H1 (cell line): ENCODE measurements at regions not wholly inside any gene's neighbourhood (a gene's known extent, or its start where the extent isn't known, plus 50 kb on each side); places are given as distances from the start of the nearest gene placed in this dataset.

ENCODE experiments used
- CTCF ChIA-PET: fragments of 300-600 bp; sonication (Branson Sonifier 250); formaldehyde crosslinking; loops from one replicate; lab custom pipeline; 2021; ENCODE audit not compliant: partially characterized antibody; lab: Charles Lee
- POLR2A ChIA-PET: fragments of 300-600 bp; sonication (Branson Sonifier 250); formaldehyde crosslinking; loops from one replicate; lab custom pipeline; 2021; ENCODE audit warnings: inconsistent platforms; ENCODE audit not compliant: partially characterized antibody; lab: Charles Lee
- DNase-seq, 2 experiments: peaks; one replicate each; pipeline versions ENCODE4 v3.0.0 to v3.0.0-alpha.2; 2010 to 2022; ENCODE audit warnings: low spot score in 2 of 2, low read depth in 1 of 2, mixed read lengths in 1 of 2
- FAIRE-seq: peaks from 2 replicates; lab custom pipeline; 2011; peaks lifted over from hg19 to GRCh38; lab: Jason Lieb, UNC
- H2AFZ ChIP-seq: 2 replicates; pipeline ENCODE4 v1.8.1; 2012; ENCODE audit warnings: low read length, inconsistent platforms
- H2AK5ac ChIP-seq: 2 replicates; pipeline ENCODE4 v1.6.1; 2013; ENCODE audit warnings: low read depth, low read length
- H2BK120ac ChIP-seq: replicated peaks from 2 replicates; pipeline ENCODE3; 2013; ENCODE audit warnings: low read depth, low read length, inconsistent platforms
- H2BK12ac ChIP-seq: 2 replicates; pipeline ENCODE4 v1.6.1; 2013; ENCODE audit warnings: low read depth, low read length
- H2BK15ac ChIP-seq: 2 replicates; pipeline ENCODE4 v1.6.1; 2013; ENCODE audit warnings: low read length
- H2BK20ac ChIP-seq: 2 replicates; pipeline ENCODE4 v1.6.1; 2013; ENCODE audit warnings: low read length
- H2BK5ac ChIP-seq: 2 replicates; pipeline ENCODE4 v1.6.1; 2013; ENCODE audit warnings: low read depth, low read length
- H3K14ac ChIP-seq: 2 replicates; pipeline ENCODE4 v1.6.1; 2013; ENCODE audit warnings: inconsistent platforms; ENCODE audit not compliant: insufficient read length
- H3K18ac ChIP-seq: 2 replicates; pipeline ENCODE4 v1.6.1; 2013; ENCODE audit warnings: low read length; ENCODE audit errors: extremely low read depth
- H3K23ac ChIP-seq: 2 replicates; pipeline ENCODE4 v1.6.1; 2013; ENCODE audit warnings: inconsistent platforms; ENCODE audit not compliant: insufficient read length
- H3K23me2 ChIP-seq: 2 replicates; pipeline ENCODE4 v1.6.1; 2013; ENCODE audit warnings: low read depth, low read length
- H3K27ac ChIP-seq: 2 replicates; pipeline ENCODE4 v1.6.1; 2011; ENCODE audit warnings: low read depth, low read length, inconsistent platforms
- H3K27me3 ChIP-seq, 4 experiments: replicated peaks in 1 of 4; 1 replicate in 1 of 4; 2 replicates in 3 of 4; pipeline versions ENCODE4 v1.6.1 to v1.8.1; 2011 to 2013; ENCODE audit warnings: low read length in 3 of 4, mild to moderate bottlenecking in 3 of 4, inconsistent platforms in 2 of 4, mixed read lengths in 2 of 4, moderate library complexity in 1 of 4; ENCODE audit not compliant: control insufficient read depth in 3 of 4, insufficient read depth in 3 of 4; ENCODE audit errors: extremely low read depth in 1 of 4
- H3K36me3 ChIP-seq, 4 experiments: 2 replicates each; pipeline versions ENCODE4 v1.6.1 to v1.8.1; 2011 to 2013; ENCODE audit warnings: mild to moderate bottlenecking in 4 of 4, low read length in 3 of 4, moderate library complexity in 2 of 4, control low read depth in 1 of 4, inconsistent platforms in 1 of 4; ENCODE audit not compliant: insufficient read depth in 4 of 4, control insufficient read depth in 2 of 4
- H3K4ac ChIP-seq: replicated peaks from 2 replicates; pipeline ENCODE3; 2013; ENCODE audit warnings: low read length, low read depth, mixed read lengths, inconsistent platforms; ENCODE audit not compliant: insufficient read length
- H3K4me1 ChIP-seq, 4 experiments: replicated peaks in 1 of 4; 1 replicate in 1 of 4; 2 replicates in 3 of 4; pipeline versions ENCODE4 v1.6.1 to v1.8.1; 2011 to 2013; ENCODE audit warnings: low read length in 3 of 4, inconsistent platforms in 2 of 4, mixed read lengths in 1 of 4; ENCODE audit not compliant: insufficient read depth in 4 of 4, control insufficient read depth in 3 of 4
- H3K4me2 ChIP-seq, 2 experiments: 2 replicates each; pipeline versions ENCODE4 v1.6.1 to v1.8.1; 2011 to 2013; ENCODE audit warnings: low read depth in 2 of 2, low read length in 2 of 2, control low read depth in 1 of 2, inconsistent platforms in 1 of 2, mild to moderate bottlenecking in 1 of 2; ENCODE audit not compliant: insufficient read depth in 1 of 2
- H3K4me3 ChIP-seq, 4 experiments: fragments of 200-600, 300-600 bp in 1 of 4; sonication (generic), shearing (Covaris generic), sonication (Bioruptor Twin) in 1 of 4; 2 replicates each; pipeline versions ENCODE4 v1.5.1 to v1.8.1; 2011 to 2016; ENCODE audit warnings: low read length in 4 of 4, low read depth in 3 of 4, control low read depth in 2 of 4, inconsistent platforms in 2 of 4, mild to moderate bottlenecking in 2 of 4, mixed read lengths in 1 of 4, moderate library complexity in 1 of 4; ENCODE audit not compliant: insufficient read depth in 2 of 4; ENCODE audit errors: extremely low read depth in 1 of 4
- H3K56ac ChIP-seq: replicated peaks from 2 replicates; pipeline ENCODE3; 2013; ENCODE audit warnings: low read depth, mild to moderate bottlenecking, mixed read lengths, low read length, inconsistent platforms; ENCODE audit not compliant: insufficient read length
- H3K79me1 ChIP-seq: 2 replicates; pipeline ENCODE4 v1.6.1; 2013; ENCODE audit warnings: low read depth, low read length, control low read depth
- H3K79me2 ChIP-seq, 2 experiments: 2 replicates each; pipeline versions ENCODE4 v1.6.1 to v1.8.1; 2012 to 2013; ENCODE audit warnings: low read length in 2 of 2, mild to moderate bottlenecking in 2 of 2, inconsistent platforms in 1 of 2; ENCODE audit not compliant: insufficient read depth in 2 of 2, control insufficient read depth in 1 of 2
- H3K9ac ChIP-seq, 4 experiments: replicated peaks in 1 of 4; 1 replicate in 1 of 4; 2 replicates in 3 of 4; pipeline versions ENCODE4 v1.6.1 to v1.8.1; 2011 to 2013; ENCODE audit warnings: low read depth in 3 of 4, low read length in 3 of 4, control low read depth in 2 of 4, mild to moderate bottlenecking in 2 of 4, moderate library complexity in 2 of 4, inconsistent platforms in 1 of 4; ENCODE audit errors: extremely low read depth in 1 of 4
- H3K9me3 ChIP-seq, 2 experiments: 2 replicates each; pipeline versions ENCODE4 v1.6.1 to v1.8.1; 2012 to 2013; ENCODE audit warnings: mild to moderate bottlenecking in 2 of 2, moderate library complexity in 2 of 2, control low read depth in 1 of 2, inconsistent platforms in 1 of 2, low read depth in 1 of 2, low read length in 1 of 2, mixed read lengths in 1 of 2; ENCODE audit not compliant: insufficient read depth in 2 of 2
- H4K20me1 ChIP-seq, 2 experiments: replicated peaks in 1 of 2; 2 replicates each; pipeline versions ENCODE3 to v1.8.1; 2011 to 2013; ENCODE audit warnings: inconsistent platforms in 2 of 2, low read length in 2 of 2, mild to moderate bottlenecking in 1 of 2; ENCODE audit not compliant: insufficient read depth in 2 of 2, control insufficient read depth in 1 of 2
- H4K5ac ChIP-seq: 2 replicates; pipeline ENCODE4 v1.6.1; 2013; ENCODE audit warnings: low read length, low read depth, mixed read lengths, inconsistent platforms; ENCODE audit not compliant: insufficient read length
- H4K8ac ChIP-seq: 2 replicates; pipeline ENCODE4 v1.8.0; 2013; ENCODE audit warnings: mild to moderate bottlenecking, moderate library complexity, low read length, inconsistent platforms; ENCODE audit not compliant: insufficient read depth; ENCODE audit errors: extremely low read depth
- H4K91ac ChIP-seq: replicated peaks from 2 replicates; pipeline ENCODE3; 2013; ENCODE audit warnings: low read length, mixed read lengths, inconsistent platforms; ENCODE audit not compliant: insufficient read length
- CEBPB ChIP-seq: IDR thresholded peaks from 2 replicates; pipeline ENCODE4 v1.6.1; 2012; ENCODE audit warnings: low read depth, low read length
- CHD1 ChIP-seq: IDR thresholded peaks from 2 replicates; pipeline ENCODE4 v1.6.1; 2012; ENCODE audit warnings: low read depth, low read length, improper control_type of control experiment
- EGR1 ChIP-seq: IDR thresholded peaks from 2 replicates; pipeline ENCODE4 v1.6.1; 2011; ENCODE audit warnings: low read depth, low read length, borderline replicate concordance
- KDM4A ChIP-seq: IDR thresholded peaks from one replicate; pipeline ENCODE4 v1.7.1; 2012; ENCODE audit warnings: low read depth, mild to moderate bottlenecking, moderate library complexity, low read length, inconsistent platforms; ENCODE audit not compliant: severe bottlenecking
- POLR2AphosphoS5 ChIP-seq: IDR thresholded peaks from 2 replicates; pipeline ENCODE4 v1.6.1; 2011; ENCODE audit warnings: low read depth, low read length
- SP1 ChIP-seq: IDR thresholded peaks from 2 replicates; pipeline ENCODE4 v1.6.1; 2011; ENCODE audit warnings: low read depth, low read length
- TAF1 ChIP-seq: IDR thresholded peaks from 2 replicates; pipeline ENCODE4 v1.6.1; 2011; ENCODE audit warnings: mild to moderate bottlenecking, low read depth, low read length
- TCF12 ChIP-seq: IDR thresholded peaks from 2 replicates; pipeline ENCODE4 v1.6.1; 2011; ENCODE audit warnings: low read depth, mild to moderate bottlenecking, low read length
- WGBS, 2 experiments: shearing (Covaris generic) in 1 of 2; methylation state at CpG; one replicate each; pipeline versions ENCODE4 v1.1.6 to v1.1.7; 2013 to 2015; ENCODE audit warnings: low lambda C conversion rate in 2 of 2, mixed read lengths in 2 of 2, inconsistent platforms in 1 of 2, low coverage in 1 of 2, missing lambda C conversion rate in 1 of 2; ENCODE audit not compliant: insufficient replicate concordance in 2 of 2, insufficient coverage in 1 of 2, insufficient read length in 1 of 2; ENCODE audit errors: extremely low coverage in 1 of 2, missing lambda C conversion rate in 1 of 2; 5-methylcytosine and 5-hydroxymethylcytosine counted together
- TF ChIP-seq, protein P1 (sequence below): IDR thresholded peaks from 2 replicates; pipeline ENCODE4 v1.6.1; 2012; ENCODE audit warnings: low read length, inconsistent platforms
- TF ChIP-seq, protein P2 (sequence below): IDR thresholded peaks from 2 replicates; pipeline ENCODE4 v1.6.1; 2012; ENCODE audit warnings: inconsistent platforms

DNA sequence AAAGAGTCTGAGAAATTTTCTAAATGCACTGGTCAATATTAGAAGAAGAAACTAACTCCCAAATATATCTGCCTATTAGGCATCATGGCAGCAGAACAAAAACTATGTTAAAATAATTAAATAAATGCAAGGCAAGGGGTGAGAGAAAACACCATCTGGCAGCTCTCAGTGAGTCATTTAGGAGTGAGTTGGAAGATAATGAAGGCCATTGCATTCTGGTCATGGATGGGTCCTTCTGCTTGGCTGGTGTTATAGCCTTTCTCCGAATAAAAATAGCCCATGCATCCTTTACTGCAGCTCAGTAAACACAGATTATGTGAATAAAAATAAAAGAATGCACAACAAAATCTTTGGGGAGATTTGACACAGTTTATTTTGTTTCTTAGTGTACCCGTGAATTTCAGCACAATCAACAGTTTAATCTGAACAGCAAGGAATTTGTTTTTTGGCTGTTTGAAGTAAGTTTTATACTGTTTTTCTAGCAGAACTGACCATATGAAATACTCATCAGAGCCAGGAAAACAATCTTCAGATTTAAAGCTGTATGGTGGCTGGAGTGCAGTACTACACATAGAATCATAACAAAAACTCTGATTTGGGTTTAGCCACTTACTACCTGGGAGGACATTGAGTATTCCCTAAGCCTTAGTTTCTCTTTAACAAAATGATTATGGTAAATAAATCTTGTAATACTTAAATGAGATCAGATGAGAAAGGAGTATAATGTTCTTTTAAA is 225.1 kb upstream of the ITGA4 start:
- Histone ChIP-seq H3K4me1 (peaks cover 0 to 2% (median 0%) of the 10 kb centered on the region in 4 experiments; a peak in 1 of 7 replicates), H4K20me1 (no peaks in the 10 kb centered on the region), H3K9me3 (no peaks in the 10 kb centered on the region), H3K18ac (no peak overlapping the region), H3K4me3 (no peak overlapping the region), H3K56ac (no peak overlapping the region), H2BK20ac (no peak overlapping the region), H3K27ac (no peak overlapping the region), H2AFZ (no peak overlapping the region), H2BK12ac (no peak overlapping the region), H3K79me1 (no peaks in the 10 kb centered on the region), H4K8ac (no peak overlapping the region), H3K79me2 (no peaks in the 10 kb centered on the region), H4K5ac (no peak overlapping the region), H2AK5ac (no peak overlapping the region), H2BK15ac (no peak overlapping the region), H3K23me2 (no peaks in the 10 kb centered on the region; the same call in 1 of the 2 replicates), H3K36me3 (no peaks in the 10 kb centered on the region), H3K9ac (no peak overlapping the region), H3K4me2 (no peak overlapping the region), H4K91ac (no peak overlapping the region), H3K23ac (no peak overlapping the region), H3K4ac (no peak overlapping the region), H2BK5ac (no peak overlapping the region), H2BK120ac (no peak overlapping the region), H3K14ac (no peak overlapping the region), H3K27me3 (no peaks in the 10 kb centered on the region)
- FAIRE-seq (no peak), DNase-seq (no peak)
- TF ChIP-seq TCF12: no peak
- TF ChIP-seq CEBPB: no peak
- TF ChIP-seq KDM4A: no peak
- TF ChIP-seq TAF1: no peak
- no peak for TF ChIP-seq CHD1
- no peak for TF ChIP-seq SP1
- TF ChIP-seq, protein P1, sequence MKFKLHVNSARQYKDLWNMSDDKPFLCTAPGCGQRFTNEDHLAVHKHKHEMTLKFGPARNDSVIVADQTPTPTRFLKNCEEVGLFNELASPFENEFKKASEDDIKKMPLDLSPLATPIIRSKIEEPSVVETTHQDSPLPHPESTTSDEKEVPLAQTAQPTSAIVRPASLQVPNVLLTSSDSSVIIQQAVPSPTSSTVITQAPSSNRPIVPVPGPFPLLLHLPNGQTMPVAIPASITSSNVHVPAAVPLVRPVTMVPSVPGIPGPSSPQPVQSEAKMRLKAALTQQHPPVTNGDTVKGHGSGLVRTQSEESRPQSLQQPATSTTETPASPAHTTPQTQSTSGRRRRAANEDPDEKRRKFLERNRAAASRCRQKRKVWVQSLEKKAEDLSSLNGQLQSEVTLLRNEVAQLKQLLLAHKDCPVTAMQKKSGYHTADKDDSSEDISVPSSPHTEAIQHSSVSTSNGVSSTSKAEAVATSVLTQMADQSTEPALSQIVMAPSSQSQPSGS: no peak
- TF ChIP-seq POLR2AphosphoS5: no peak
- TF ChIP-seq EGR1: no peak
- TF ChIP-seq, protein P2, sequence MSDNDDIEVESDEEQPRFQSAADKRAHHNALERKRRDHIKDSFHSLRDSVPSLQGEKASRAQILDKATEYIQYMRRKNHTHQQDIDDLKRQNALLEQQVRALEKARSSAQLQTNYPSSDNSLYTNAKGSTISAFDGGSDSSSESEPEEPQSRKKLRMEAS: no peak
- WGBS, 2 experiments: 85% methylated on average over 2 of the region's 2 CpGs; no CpG with 5 or more reads in 1 of the 2 experiments
- ChIA-PET CTCF (interaction anchor here (1.1 to 1.2 kb wide), 2 partner anchors 9 to 14 kb away, joined by 3 read pairs; no protein-coding TSS in a partner anchor), POLR2A (no interaction called here)
